HG03354 (cell line): ENCODE measurements at regions not wholly inside any gene's neighbourhood (a gene's known extent, or its start where the extent isn't known, plus 50 kb on each side); places are given as distances from the start of the nearest gene placed in this dataset.
A peak's percentile ranks its signal among the peaks of the same experiment; 100 is the strongest.

Experiments used
- ATAC-seq: cut with Tn5 transposase; IDR thresholded peaks from one replicate; pipeline ENCODE4 v1.9.1; 2021; ENCODE audit warnings: mild to moderate bottlenecking; ENCODE audit not compliant: unreplicated experiment, poor library complexity, severe bottlenecking

- no peak for ATAC-seq
Measured at GRCh38 chr3:22933841-22934116, 269.3 kb upstream of the UBE2E2 start.

GRCh38 chr3:22935040-22935439, 268.1 kb upstream of the UBE2E2 start:
- ATAC-seq: no peak

- ATAC-seq: no peak
Measured at GRCh38 chr3:22937536-22937935, 265.6 kb upstream of the UBE2E2 start.

DNA sequence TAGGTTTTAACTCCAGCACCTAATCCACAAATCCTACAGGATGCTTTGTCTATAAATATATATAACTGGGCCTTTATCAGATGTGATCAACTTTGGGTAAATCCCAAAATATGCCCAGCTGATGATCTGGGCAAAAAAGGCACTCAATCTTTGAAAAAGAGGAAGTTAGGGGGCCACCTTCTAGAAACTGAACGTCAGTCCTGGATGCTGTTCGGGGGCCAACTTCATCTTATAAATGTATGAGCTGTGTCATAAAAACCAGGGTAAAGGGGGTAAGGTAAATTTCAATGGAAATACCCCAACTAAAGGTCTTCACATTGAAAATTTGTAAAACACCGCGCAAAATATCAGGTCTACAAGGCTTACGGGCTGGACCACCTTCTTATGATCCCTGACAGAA, 264.4 kb upstream of the UBE2E2 start:
- no peak for ATAC-seq

- ATAC-seq: no peak
Measured at GRCh38 chr3:22939349-22939748, 263.8 kb upstream of the UBE2E2 start.

DNA sequence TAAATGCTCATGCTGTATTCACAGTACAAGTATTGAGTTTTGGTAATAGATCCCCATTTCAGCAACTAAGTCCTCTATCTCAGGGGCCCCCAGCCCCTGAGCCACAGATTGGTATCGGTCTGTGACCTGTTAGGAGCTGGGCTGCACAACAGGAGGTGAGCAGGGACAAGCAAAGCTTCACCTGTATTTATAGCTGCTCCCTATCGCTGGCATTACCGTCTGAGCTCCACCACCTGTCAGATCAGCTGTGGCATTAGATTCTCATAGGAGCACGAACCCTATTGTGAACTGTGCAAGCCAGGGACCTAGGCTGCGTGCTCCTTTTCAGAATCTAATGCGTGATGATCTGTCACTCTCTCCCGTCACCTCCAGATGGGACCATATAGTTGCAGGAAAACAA, 262.8 kb upstream of the UBE2E2 start:
- ATAC-seq: no peak

DNA sequence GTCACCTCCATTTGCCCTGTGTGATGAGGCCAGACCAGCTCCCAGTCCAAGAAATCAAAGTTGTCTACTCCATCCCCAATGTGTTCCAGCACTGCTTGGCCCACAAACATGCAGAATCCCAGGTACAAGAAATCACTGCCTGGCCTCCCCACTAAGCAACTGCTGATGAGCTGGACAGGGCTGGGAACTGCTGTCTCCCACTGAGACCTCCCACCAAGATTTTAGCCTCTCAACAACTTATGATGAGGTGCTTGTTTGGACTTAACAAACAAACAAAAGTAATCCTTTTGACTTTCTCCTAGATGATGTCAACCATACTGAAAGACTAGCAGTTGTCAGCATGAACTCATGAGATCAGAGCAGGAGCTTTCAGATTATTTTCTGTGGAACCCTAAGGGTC, 260.1 kb upstream of the UBE2E2 start:
- no peak for ATAC-seq

DNA sequence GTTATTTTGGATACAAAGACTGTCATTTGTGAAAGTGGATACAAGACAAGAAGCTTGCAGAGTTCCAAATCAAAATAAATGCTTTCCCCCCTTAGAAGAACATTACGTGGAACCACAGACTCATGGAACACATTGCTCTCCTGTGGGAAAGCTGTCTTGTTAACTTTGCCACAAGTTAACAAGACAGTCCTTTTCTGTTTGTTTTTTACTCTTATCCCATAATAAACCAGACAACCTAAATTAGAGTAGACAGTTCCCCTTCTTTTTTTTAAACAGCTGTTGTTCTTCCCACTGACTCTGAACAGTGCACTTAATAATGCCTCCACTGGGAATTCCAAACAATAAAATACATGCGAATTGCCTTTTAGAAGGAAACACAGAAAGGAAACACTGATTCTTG, 255.3 kb upstream of the UBE2E2 start:
- ATAC-seq: no peak

DNA sequence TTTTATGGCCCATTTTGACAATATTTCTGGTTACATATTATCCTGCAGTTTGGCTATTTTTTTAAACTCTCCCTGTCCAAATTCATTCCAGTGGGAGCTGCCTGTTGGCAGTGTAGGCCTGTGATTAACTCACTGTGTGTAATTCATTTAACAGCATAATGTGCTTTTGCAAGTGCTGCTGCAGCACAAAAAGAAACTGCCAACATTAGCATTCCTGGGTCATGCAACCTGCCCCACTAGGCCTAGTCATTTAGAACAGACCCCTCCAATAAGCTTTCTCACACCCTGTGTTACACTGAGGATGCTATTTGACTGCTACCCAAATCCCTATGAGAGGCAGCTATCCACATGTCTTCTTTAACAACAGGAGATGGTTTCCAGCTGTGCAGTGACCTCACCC, 251.2 kb upstream of the UBE2E2 start:
- ATAC-seq: no peak

GRCh38 chr3:22952860-22953259, 250.3 kb upstream of the UBE2E2 start:
- ATAC-seq: no peak

GRCh38 chr3:22959593-22959992, 243.5 kb upstream of the UBE2E2 start:
- ATAC-seq: peak; percentile 88

- peak; percentile 73 for ATAC-seq
Measured at GRCh38 chr3:22960105-22960984, 242.8 kb upstream of the UBE2E2 start.

DNA sequence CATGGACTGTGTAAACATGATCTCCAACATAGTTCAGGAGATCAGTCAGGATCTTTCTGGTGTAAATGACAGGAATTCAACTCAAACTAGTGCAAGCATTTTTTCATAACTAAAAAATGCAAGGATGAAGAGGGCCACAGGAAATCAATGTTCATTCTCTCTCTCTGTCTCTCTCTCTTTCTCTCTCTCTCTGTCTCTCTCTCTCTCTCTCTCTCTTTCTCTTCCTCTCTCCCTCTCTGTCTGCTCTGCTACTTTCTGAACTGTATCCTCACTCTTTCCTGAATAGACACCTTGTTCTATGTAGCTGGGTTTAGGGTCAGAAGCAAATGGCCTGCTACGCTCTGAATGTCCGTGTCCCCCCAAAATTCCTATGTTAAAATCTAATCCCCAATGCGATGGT, 240.9 kb upstream of the UBE2E2 start:
- no peak for ATAC-seq

- peak; percentile 62 for ATAC-seq
Measured at GRCh38 chr3:22966349-22966748, 236.8 kb upstream of the UBE2E2 start.

DNA sequence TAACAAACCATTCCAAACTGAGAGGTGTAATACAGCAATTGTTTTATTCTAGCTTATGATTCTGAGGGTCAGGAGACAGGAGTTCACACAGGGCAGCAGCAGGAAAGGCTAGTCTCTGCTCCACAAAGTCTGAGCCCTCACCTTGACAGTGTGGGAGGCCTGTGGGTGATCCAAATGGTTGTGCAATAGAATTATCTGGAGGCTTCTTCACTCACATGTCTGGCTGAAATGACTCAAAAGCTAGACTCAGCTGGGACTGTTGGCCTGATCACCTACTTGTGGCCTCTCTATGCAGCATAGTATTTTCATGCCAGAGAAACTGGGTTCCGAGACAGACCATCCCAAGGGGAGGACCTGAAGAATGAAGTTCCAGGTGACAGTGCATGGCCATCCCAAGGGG, 233.9 kb upstream of the UBE2E2 start:
- ATAC-seq: no peak

DNA sequence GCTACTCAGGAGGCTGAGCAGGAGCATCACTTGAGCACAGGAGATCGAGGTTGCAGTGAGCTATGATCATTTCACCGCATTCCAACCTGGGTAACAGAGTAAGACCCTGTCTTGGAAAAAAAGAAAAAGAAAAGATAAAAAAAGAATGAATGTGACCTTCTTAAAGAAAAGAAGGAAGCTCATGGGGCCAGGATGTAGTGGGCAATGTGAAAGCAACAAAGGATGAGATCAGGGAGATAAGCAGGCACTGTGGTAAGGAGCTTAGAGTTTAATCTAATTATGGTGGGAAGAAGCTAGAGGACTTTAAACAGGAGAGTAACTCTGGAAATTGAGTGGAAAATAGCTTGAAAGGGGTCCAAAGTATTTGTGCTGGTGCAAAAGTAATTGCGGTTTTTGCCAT, 231.6 kb upstream of the UBE2E2 start:
- ATAC-seq: no peak

DNA sequence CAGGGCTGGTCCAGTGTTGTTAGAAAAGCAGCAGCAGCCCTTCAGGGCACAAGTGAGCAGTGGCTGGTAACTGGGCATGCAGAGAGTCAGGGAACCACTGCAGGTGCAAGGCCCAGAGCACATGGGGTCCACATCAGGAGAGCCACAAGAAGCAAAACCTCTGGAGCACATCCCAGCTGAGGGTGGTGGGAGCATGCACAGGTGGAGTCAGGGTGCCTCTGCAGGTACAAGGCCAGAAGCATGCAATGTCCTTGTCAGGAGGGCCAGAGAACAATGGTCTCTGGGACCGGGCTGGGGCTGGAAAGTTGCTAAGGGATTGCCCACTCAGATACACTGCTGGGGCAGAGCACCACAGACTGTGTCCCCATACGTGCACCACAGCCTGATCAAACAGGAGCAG, 226.1 kb upstream of the UBE2E2 start:
- ATAC-seq: peak; percentile 29

GRCh38 chr3:22977650-22978289, 225.4 kb upstream of the UBE2E2 start:
- peak; percentile 85 for ATAC-seq

- ATAC-seq: no peak
Measured at GRCh38 chr3:22979581-22979980, 223.5 kb upstream of the UBE2E2 start.

DNA sequence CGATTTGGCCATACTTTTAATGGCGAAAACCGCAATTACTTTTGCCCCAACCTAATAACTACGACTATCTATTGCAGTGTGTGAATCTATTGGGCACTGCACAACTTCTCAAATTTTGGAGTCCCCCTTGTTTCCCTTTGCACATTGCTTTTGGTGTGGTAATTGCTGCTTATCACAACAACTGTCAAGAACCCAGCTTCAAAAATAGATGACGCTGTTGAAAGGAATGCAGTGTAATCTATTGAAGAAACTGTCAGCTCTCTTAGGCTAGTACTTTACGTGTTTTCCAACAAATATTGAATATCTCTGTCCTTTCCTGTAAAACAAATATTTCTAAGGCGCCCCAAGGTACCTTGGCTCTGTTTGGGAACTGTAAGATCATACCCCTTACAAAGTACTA, 222.8 kb upstream of the UBE2E2 start:
- ATAC-seq: no peak

DNA sequence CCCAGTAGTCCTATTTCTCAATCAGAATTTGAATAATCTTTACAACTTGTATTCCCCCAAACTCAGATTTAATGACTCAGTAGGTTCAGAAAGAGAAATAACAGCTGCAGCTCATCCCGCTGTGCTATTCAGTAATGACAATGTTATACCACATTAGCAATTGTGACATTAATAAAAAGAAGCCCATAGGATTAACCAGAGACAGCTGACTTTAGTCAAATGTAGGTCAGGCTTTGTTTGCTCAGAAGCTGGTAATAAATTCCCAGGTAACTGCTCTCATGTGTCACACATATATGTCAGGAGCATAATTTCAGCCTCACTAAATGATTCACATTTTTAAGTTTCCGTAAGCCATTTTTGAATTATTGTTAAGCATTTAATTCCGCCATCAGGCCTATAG, 222.0 kb upstream of the UBE2E2 start:
- no peak for ATAC-seq

DNA sequence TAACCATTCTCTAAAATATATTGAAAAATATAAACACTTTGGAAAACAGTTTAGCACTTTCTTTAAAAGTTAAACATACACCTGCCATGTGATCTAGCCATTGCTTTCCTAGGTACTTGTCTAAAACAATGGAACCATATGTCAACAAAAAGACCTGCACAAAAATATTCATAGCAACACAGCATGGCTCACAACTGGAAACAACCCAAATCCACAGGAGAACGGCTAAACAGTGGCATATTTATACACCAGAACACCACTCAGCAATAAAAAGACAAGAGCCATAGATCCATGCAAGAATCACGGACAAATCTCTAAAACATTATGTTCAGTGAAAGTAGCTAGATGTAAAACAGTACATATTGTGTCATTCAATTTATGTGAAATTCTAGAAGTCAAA, 221.3 kb upstream of the UBE2E2 start:
- no peak for ATAC-seq
